GM12878 (cell line): ENCODE measurements at regions not wholly inside any gene's neighbourhood (a gene's known extent, or its start where the extent isn't known, plus 50 kb on each side); places are given as distances from the start of the nearest gene placed in this dataset.

ENCODE experiments used
- ATAC-seq: fragments of 200-7000 bp; cut with Tn5 transposase; 3 replicates; pipeline ENCODE4 v1.9.1; 2020; ENCODE audit warnings: mild to moderate bottlenecking, moderate library complexity
- BruUV-seq: library from RNA; stranded (reverse); fragments of 400-500 nt; replicated peaks from 2 replicates; lab custom pipeline; 2021; lab: Mats Ljungman, UMichigan
- CTCF ChIA-PET: fragments of 300-600 bp; sonication (Branson Sonifier 250); formaldehyde crosslinking; extraction: SDS; loops from one replicate; lab custom pipeline; 2021; ENCODE audit warnings: inconsistent platforms; lab: Yijun Ruan, JAX
- POLR2A ChIA-PET: fragments of 350-600 bp; formaldehyde crosslinking; extraction: SDS; loops from one replicate; lab custom pipeline; 2021; ENCODE audit warnings: inconsistent platforms; lab: Charles Lee
- RAD21 ChIA-PET: fragments of 300-600 bp; sonication (Branson Sonifier 250); formaldehyde crosslinking; loops from one replicate; lab custom pipeline; 2023; ENCODE audit warnings: antibody characterized with exemption; ENCODE audit not compliant: unreplicated experiment; lab: Charles Lee
- SMC1A ChIA-PET: fragments of 300-600 bp; sonication (Branson Sonifier 250); formaldehyde crosslinking; loops from one replicate; lab custom pipeline; 2023; ENCODE audit not compliant: unreplicated experiment, uncharacterized antibody; lab: Charles Lee
- DNase-seq: peaks from one replicate; pipeline ENCODE4 v3.0.0-alpha.2; 2011; ENCODE audit warnings: low read depth, low spot score
- FAIRE-seq: peaks from 3 replicates; lab custom pipeline; 2011; peaks lifted over from hg19 to GRCh38; lab: Jason Lieb, UNC
- H2AFZ ChIP-seq: 2 replicates; pipeline ENCODE4 v1.6.0; 2011; ENCODE audit warnings: low read depth, low read length, control low read depth; ENCODE audit not compliant: control insufficient read depth
- H3K27ac ChIP-seq: 2 replicates; pipeline ENCODE4 v1.5.1; 2011; ENCODE audit warnings: control low read depth; ENCODE audit not compliant: control insufficient read depth, insufficient read depth
- H3K27me3 ChIP-seq, 2 experiments: replicated peaks in 1 of 2; 2 replicates each; pipeline versions ENCODE4 v1.6.0 to v1.6.1; 2011; ENCODE audit warnings: low read length in 1 of 2; ENCODE audit not compliant: control insufficient read depth in 2 of 2, insufficient read depth in 2 of 2
- H3K36me3 ChIP-seq, 2 experiments: 2 replicates each; pipeline ENCODE4 v1.5.1; 2011; ENCODE audit warnings: low read length in 1 of 2; ENCODE audit not compliant: control insufficient read depth in 2 of 2, insufficient read depth in 2 of 2
- H3K4me1 ChIP-seq: 2 replicates; pipeline ENCODE4 v1.6.1; 2011; ENCODE audit warnings: mild to moderate bottlenecking, low read length, moderate library complexity, mixed read lengths; ENCODE audit not compliant: control insufficient read depth, insufficient read depth
- H3K4me2 ChIP-seq: 2 replicates; pipeline ENCODE4 v1.6.0; 2011; ENCODE audit warnings: control low read depth; ENCODE audit not compliant: control insufficient read depth, insufficient read depth
- H3K4me3 ChIP-seq: fragments of 200-600 bp; sonication (generic); 2 replicates; pipeline ENCODE4 v1.5.1; 2016
- H3K79me2 ChIP-seq: 2 replicates; pipeline ENCODE4 v1.6.0; 2011; ENCODE audit warnings: low read length; ENCODE audit not compliant: control insufficient read depth, insufficient read depth
- H3K9ac ChIP-seq: 2 replicates; pipeline ENCODE4 v1.8.0; 2011; ENCODE audit warnings: low read length, control low read depth, mixed read lengths; ENCODE audit not compliant: control insufficient read depth, insufficient read depth
- H3K9me3 ChIP-seq: replicated peaks from 3 replicates; pipeline ENCODE4 v1.5.1; 2011; ENCODE audit warnings: mild to moderate bottlenecking, low read length; ENCODE audit not compliant: control insufficient read depth, insufficient read depth
- H4K20me1 ChIP-seq: 2 replicates; pipeline ENCODE4 v1.6.0; 2011; ENCODE audit not compliant: control insufficient read depth, insufficient read depth
- CBX3 ChIP-seq: fragments of 200-600 bp; sonication (generic); IDR thresholded peaks from 2 replicates; pipeline ENCODE4 v1.6.1; 2016; ENCODE audit warnings: low read depth, borderline replicate concordance
- EZH2 ChIP-seq: IDR thresholded peaks from 2 replicates; pipeline ENCODE4 v1.6.1; 2012; ENCODE audit warnings: low read depth, mild to moderate bottlenecking, control low read depth, inconsistent platforms, low read length, borderline replicate concordance; ENCODE audit not compliant: control insufficient read depth
- FOXK2 ChIP-seq: fragments of 450-650 bp; IDR thresholded peaks from 2 replicates; pipeline ENCODE4 v1.6.1; 2017; ENCODE audit warnings: mild to moderate bottlenecking, moderate library complexity
- FOXM1 ChIP-seq: IDR thresholded peaks from 2 replicates; pipeline ENCODE4 v1.6.1; 2012; ENCODE audit warnings: low read depth, mild to moderate bottlenecking, inconsistent platforms, low read length, moderate library complexity
- KDM1A ChIP-seq: fragments of 200-600 bp; sonication (generic); IDR thresholded peaks from 2 replicates; pipeline ENCODE4 v1.6.1; 2016; ENCODE audit warnings: borderline replicate concordance
- NR2C2 ChIP-seq: IDR thresholded peaks from 2 replicates; pipeline ENCODE4 v1.6.1; 2011; ENCODE audit warnings: borderline replicate concordance, low read depth; ENCODE audit not compliant: control insufficient read depth, insufficient read length
- NRF1 ChIP-seq: conservative IDR thresholded peaks from 2 replicates; pipeline ENCODE4 v1.6.1; 2011; ENCODE audit warnings: mild to moderate bottlenecking, low read depth, low read length, improper control_type of control experiment
- RAD21 ChIP-seq: IDR thresholded peaks from 2 replicates; pipeline ENCODE4 v1.6.1; 2011; ENCODE audit warnings: mild to moderate bottlenecking, low read depth, low read length, moderate library complexity; ENCODE audit not compliant: insufficient read depth
- RELA ChIP-seq: fragments of 450-650 bp; IDR thresholded peaks from 2 replicates; pipeline ENCODE4 v1.8.0; 2014; ENCODE audit warnings: borderline replicate concordance; ENCODE audit not compliant: partially characterized antibody
- RFX5 ChIP-seq: IDR thresholded peaks from 2 replicates; pipeline ENCODE4 v1.6.1; 2011; ENCODE audit warnings: low read depth, low read length, improper control_type of control experiment
- RUNX3 ChIP-seq: IDR thresholded peaks from 2 replicates; pipeline ENCODE4 v1.6.1; 2012; ENCODE audit warnings: low read length, inconsistent platforms
- SP1 ChIP-seq: IDR thresholded peaks from one replicate; pipeline ENCODE4 v1.6.1; 2011; ENCODE audit warnings: low read depth, low read length
- SREBF2 ChIP-seq: IDR thresholded peaks from 2 replicates; pipeline ENCODE4 v1.6.1; 2012; ENCODE audit warnings: mild to moderate bottlenecking, low read length
- TCF12 ChIP-seq: IDR thresholded peaks from 2 replicates; pipeline ENCODE4 v1.6.1; 2011; ENCODE audit warnings: low read depth, mild to moderate bottlenecking, low read length
- USF2 ChIP-seq: IDR thresholded peaks from 2 replicates; pipeline ENCODE4 v1.6.1; 2011; ENCODE audit warnings: low read depth, low read length, improper control_type of control experiment, borderline replicate concordance
- YY1 ChIP-seq: IDR thresholded peaks from 2 replicates; pipeline ENCODE4 v1.6.1; 2011; ENCODE audit warnings: low read depth, mild to moderate bottlenecking, low read length
- WGBS: methylation state at CpG from one replicate; pipeline ENCODE4 v1.1.6; 2016; ENCODE audit warnings: low lambda C conversion rate; ENCODE audit not compliant: insufficient replicate concordance, insufficient coverage; ENCODE audit errors: missing lambda C conversion rate; 5-methylcytosine and 5-hydroxymethylcytosine counted together
- in situ Hi-C: fragments of 300-500 bp; cut with MboI; formaldehyde crosslinking; loops from 9 replicates; pipeline ENCODE4 v1.14.3; 2018; ENCODE audit warnings: mixed read lengths
- intact Hi-C: fragments of 100-400 bp; cut with micrococcal nuclease; formaldehyde crosslinking; loops from one replicate; pipeline ENCODE4 v1.14.2; 2022; ENCODE audit not compliant: unreplicated experiment

DNA sequence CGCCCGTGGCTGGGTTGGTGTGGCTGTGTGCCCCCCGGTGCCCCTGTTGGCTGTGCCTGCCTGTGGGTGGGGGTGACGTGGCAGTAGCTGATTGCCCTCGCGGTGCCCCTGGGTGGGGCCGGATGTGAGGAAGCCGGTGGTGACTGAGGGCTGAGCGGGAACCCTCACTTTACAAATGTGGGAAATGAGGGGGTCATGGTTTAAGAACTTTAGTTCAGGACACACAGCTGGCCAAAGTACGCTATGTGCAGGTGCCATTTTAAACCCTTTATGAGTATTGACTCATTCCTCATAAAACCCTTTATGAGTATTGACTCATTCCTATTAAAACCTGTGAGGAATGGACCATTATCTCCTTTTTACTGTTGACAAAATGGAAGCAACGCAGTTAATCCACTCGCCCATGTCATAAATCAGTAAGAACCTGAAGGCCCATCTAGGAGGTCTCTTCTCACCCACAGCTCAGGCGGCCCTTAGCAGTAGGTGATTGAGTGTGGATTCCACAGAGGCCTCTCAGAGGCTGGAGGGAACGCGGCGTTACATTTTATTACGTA, 290.1 kb upstream of the COBL start:
- Histone ChIP-seq H3K27ac (no peak overlapping the region), H4K20me1 (no peaks in the 10 kb centered on the region), H3K79me2 (no peaks in the 10 kb centered on the region), H2AFZ (no peak overlapping the region), H3K27me3 (no peaks in the 10 kb centered on the region), H3K9ac (no peak overlapping the region), H3K4me2 (no peak overlapping the region), H3K4me1 (no peaks in the 10 kb centered on the region), H3K36me3 (no peaks in the 10 kb centered on the region), H3K9me3 (no peaks in the 10 kb centered on the region), H3K4me3 (no peak overlapping the region)
- intact Hi-C loops, result no loop called here
- ChIA-PET POLR2A (no interaction called here), RAD21 (no interaction called here), CTCF (no interaction called here), SMC1A (no interaction called here)
- 52% methylated on average over 16 of the region's 17 CpGs for WGBS
- BruUV-seq, result no TSS peak
- TF ChIP-seq RFX5, result no peak
- TF ChIP-seq FOXK2, result no peak
- no peak for TF ChIP-seq EZH2
- TF ChIP-seq KDM1A, result no peak
- TF ChIP-seq RUNX3, result no peak
- no peak for TF ChIP-seq SREBF2
- no peak for TF ChIP-seq FOXM1
- no peak for TF ChIP-seq RAD21
- no peak for TF ChIP-seq USF2
- TF ChIP-seq CBX3, result no peak
- TF ChIP-seq TCF12, result no peak
- TF ChIP-seq SP1, result no peak
- TF ChIP-seq NRF1, result no peak
- TF ChIP-seq YY1, result no peak
- no peak for TF ChIP-seq RELA
- TF ChIP-seq NR2C2, result no peak
- DNase-seq (no peak), ATAC-seq (no peak), FAIRE-seq (no peak)
- in situ Hi-C loops, result no loop called here
